ENCODE measurements at regions not wholly inside any gene's neighbourhood (a gene's known extent, or its start where the extent isn't known, plus 50 kb on each side); places are given as distances from the start of the nearest gene placed in this dataset.

DNA sequence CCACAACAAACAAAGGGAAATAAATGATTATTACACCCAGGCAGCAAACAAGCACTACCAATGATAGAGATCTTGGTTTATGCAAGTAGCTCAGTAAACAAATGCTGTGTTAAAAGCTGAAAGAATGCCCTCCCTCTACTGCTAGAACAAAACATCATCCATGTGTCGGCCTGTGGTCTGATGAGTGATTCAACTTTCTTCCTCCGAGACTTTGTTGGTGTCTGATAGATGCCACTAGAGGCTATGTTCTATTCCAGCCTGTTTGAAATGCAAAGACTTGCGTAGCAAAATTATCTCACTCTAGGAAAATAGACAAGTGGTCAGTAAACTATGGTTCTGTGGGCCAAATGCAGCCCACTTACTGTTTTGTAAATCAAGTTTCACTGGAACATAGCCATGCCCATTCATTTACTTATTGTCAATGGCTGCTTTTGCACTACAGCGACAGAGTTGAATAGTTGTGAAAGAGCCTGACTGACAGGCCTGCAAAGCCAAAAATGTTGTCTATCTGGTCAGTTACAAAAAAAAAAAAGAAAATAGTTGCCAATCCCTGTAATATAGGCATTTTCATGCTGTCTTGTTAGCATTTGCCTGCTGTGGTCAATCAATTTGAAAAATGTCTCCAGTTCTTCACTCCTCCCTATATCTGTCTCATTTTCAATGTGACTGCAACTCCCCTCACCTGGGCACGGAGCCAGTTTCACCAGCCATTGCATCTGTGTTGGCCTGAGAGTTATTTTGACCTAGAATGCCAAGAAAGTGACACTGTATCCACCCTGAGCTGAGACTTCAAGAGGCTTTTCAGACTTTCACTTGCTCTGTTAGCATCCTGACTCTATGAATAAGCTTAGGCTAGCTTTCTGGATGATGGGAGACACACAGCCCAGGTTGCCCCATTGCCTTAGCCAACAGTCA lies 544.6 kb upstream of the BTBD3 start:
- TF ChIP-seq IRF2 (CRISPR knock-in tag; IDR thresholded peaks at IDR 0.05; ENCODE audit: borderline replicate concordance, low read depth): no peak
- TF ChIP-seq FOXP1 (CRISPR knock-in tag; IDR thresholded peaks at IDR 0.05; ENCODE audit: borderline replicate concordance): no peak
- TF ChIP-seq ZNF317 (CRISPR knock-in tag; IDR thresholded peaks at IDR 0.05; ENCODE audit: borderline replicate concordance, low read depth): no peak
- TF ChIP-seq, protein P1, sequence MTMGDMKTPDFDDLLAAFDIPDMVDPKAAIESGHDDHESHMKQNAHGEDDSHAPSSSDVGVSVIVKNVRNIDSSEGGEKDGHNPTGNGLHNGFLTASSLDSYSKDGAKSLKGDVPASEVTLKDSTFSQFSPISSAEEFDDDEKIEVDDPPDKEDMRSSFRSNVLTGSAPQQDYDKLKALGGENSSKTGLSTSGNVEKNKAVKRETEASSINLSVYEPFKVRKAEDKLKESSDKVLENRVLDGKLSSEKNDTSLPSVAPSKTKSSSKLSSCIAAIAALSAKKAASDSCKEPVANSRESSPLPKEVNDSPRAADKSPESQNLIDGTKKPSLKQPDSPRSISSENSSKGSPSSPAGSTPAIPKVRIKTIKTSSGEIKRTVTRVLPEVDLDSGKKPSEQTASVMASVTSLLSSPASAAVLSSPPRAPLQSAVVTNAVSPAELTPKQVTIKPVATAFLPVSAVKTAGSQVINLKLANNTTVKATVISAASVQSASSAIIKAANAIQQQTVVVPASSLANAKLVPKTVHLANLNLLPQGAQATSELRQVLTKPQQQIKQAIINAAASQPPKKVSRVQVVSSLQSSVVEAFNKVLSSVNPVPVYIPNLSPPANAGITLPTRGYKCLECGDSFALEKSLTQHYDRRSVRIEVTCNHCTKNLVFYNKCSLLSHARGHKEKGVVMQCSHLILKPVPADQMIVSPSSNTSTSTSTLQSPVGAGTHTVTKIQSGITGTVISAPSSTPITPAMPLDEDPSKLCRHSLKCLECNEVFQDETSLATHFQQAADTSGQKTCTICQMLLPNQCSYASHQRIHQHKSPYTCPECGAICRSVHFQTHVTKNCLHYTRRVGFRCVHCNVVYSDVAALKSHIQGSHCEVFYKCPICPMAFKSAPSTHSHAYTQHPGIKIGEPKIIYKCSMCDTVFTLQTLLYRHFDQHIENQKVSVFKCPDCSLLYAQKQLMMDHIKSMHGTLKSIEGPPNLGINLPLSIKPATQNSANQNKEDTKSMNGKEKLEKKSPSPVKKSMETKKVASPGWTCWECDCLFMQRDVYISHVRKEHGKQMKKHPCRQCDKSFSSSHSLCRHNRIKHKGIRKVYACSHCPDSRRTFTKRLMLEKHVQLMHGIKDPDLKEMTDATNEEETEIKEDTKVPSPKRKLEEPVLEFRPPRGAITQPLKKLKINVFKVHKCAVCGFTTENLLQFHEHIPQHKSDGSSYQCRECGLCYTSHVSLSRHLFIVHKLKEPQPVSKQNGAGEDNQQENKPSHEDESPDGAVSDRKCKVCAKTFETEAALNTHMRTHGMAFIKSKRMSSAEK (CRISPR knock-in tag; IDR thresholded peaks at IDR 0.05; ENCODE audit: borderline replicate concordance): no peak
- TF ChIP-seq, protein P2, sequence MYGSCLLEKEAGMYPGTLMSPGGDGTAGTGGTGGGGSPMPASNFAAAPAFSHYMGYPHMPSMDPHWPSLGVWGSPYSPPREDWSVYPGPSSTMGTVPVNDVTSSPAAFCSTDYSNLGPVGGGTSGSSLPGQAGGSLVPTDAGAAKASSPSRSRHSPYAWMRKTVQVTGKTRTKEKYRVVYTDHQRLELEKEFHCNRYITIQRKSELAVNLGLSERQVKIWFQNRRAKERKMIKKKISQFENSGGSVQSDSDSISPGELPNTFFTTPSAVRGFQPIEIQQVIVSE (CRISPR knock-in tag; IDR thresholded peaks at IDR 0.05; ENCODE audit: borderline replicate concordance): no peak
- no peak for TF ChIP-seq ZNF671 (CRISPR knock-in tag; IDR thresholded peaks at IDR 0.05)
- no peak for TF ChIP-seq GRHL2 (CRISPR knock-in tag; IDR thresholded peaks at IDR 0.05; ENCODE audit: insufficient replicate concordance, severe bottlenecking)
- no peak for TF ChIP-seq ETV6 (CRISPR knock-in tag; IDR thresholded peaks at IDR 0.05)
- TF ChIP-seq, protein P3, sequence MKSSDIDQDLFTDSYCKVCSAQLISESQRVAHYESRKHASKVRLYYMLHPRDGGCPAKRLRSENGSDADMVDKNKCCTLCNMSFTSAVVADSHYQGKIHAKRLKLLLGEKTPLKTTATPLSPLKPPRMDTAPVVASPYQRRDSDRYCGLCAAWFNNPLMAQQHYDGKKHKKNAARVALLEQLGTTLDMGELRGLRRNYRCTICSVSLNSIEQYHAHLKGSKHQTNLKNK (CRISPR knock-in tag; IDR thresholded peaks at IDR 0.05): no peak
- TF ChIP-seq, protein P4, sequence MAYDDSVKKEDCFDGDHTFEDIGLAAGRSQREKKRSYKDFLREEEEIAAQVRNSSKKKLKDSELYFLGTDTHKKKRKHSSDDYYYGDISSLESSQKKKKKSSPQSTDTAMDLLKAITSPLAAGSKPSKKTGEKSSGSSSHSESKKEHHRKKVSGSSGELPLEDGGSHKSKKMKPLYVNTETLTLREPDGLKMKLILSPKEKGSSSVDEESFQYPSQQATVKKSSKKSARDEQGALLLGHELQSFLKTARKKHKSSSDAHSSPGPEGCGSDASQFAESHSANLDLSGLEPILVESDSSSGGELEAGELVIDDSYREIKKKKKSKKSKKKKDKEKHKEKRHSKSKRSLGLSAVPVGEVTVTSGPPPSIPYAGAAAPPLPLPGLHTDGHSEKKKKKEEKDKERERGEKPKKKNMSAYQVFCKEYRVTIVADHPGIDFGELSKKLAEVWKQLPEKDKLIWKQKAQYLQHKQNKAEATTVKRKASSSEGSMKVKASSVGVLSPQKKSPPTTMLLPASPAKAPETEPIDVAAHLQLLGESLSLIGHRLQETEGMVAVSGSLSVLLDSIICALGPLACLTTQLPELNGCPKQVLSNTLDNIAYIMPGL (CRISPR knock-in tag; IDR thresholded peaks at IDR 0.05): no peak
- Mint-ChIP-seq H3K27ac (peak overlapping the region; percentile 10; the same call in 1 of the 2 replicates), H3K4me3 (no peak overlapping the region), H3K27me3 (ENCODE audit: low read depth) (no peaks in the 10 kb centered on the region), H3K4me1 (peaks cover 18% of the 10 kb centered on the region), H3K9me3 (peaks cover 9% of the 10 kb centered on the region), H3K36me3 (no peaks in the 10 kb centered on the region)
- ATAC-seq: no peak
- ChIA-PET POLR2A (no interaction called here), CTCF (no interaction called here)
- DNase-seq (ENCODE audit: low spot score): no peak

DNA sequence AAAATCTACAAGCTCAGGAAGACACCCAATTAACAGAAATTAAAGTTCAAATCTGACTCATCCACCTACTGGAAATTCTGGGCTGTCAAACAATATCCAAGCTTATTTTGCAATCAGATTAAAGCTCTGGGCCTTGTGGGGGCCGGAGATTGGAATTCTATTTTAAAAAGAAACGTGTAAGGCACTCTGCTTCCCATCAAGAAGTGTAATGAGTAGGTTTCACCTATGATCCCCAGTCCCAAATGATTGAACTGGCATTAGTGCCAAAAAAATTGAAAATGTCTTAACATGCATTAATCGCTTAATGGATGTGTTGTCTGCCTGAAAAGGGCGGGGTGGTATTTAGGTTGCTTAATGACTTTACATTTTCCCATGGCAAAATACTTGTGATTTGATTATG lies 542.4 kb upstream of the BTBD3 start:
- Mint-ChIP-seq H3K4me3 (no peak overlapping the region), H3K27me3 (ENCODE audit: low read depth) (no peaks in the 10 kb centered on the region), H3K36me3 (no peaks in the 10 kb centered on the region), H3K9me3 (peaks cover 9% of the 10 kb centered on the region), H3K27ac (no peak overlapping the region), H3K4me1 (peaks cover 38% of the 10 kb centered on the region)
- ChIA-PET POLR2A (no interaction called here), CTCF (no interaction called here)
- ATAC-seq (no peak), DNase-seq (ENCODE audit: low spot score) (no peak)
- TF ChIP-seq, protein P2 (CRISPR knock-in tag; IDR thresholded peaks at IDR 0.05; ENCODE audit: borderline replicate concordance): no peak
- TF ChIP-seq SP1 (CRISPR knock-in tag; conservative IDR thresholded peaks at IDR 0.05): no peak

DNA sequence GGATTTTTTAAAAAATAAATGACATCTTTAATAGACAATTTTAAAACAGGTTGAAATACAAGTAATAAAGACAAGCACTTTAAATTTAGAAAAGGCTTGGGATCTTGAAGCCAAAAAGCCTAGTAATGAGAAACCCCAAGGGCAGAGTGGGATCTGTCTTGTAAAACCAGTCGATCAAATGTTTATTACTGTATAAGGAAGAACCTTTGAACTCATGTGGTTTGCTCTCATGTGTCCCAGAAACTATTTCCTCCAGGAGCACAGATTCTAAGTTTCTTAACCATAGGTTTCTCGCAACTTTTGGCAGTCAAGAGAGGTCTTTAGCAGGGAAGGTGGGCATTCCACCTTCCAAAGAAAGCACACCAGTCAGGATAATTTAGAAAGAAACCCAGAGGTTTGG lies 541.7 kb upstream of the BTBD3 start:
- no peak for ATAC-seq
- CTCF ChIA-PET: no interaction called here
- POLR2A ChIA-PET: no interaction called here
- Mint-ChIP-seq H3K27ac (no peak overlapping the region), H3K4me3 (no peak overlapping the region), H3K9me3 (peaks cover 14% of the 10 kb centered on the region), H3K4me1 (peaks cover 45% of the 10 kb centered on the region), H3K27me3 (ENCODE audit: low read depth) (no peaks in the 10 kb centered on the region), H3K36me3 (peaks cover 6% of the 10 kb centered on the region)
- no peak for DNase-seq (ENCODE audit: low spot score)
- no peak for TF ChIP-seq TEAD1 (CRISPR knock-in tag; IDR thresholded peaks at IDR 0.05)
- no peak for TF ChIP-seq GRHL2 (CRISPR knock-in tag; IDR thresholded peaks at IDR 0.05; ENCODE audit: insufficient replicate concordance, severe bottlenecking)
- TF ChIP-seq, protein P1 (CRISPR knock-in tag; IDR thresholded peaks at IDR 0.05; ENCODE audit: borderline replicate concordance): no peak
- TF ChIP-seq, protein P5, sequence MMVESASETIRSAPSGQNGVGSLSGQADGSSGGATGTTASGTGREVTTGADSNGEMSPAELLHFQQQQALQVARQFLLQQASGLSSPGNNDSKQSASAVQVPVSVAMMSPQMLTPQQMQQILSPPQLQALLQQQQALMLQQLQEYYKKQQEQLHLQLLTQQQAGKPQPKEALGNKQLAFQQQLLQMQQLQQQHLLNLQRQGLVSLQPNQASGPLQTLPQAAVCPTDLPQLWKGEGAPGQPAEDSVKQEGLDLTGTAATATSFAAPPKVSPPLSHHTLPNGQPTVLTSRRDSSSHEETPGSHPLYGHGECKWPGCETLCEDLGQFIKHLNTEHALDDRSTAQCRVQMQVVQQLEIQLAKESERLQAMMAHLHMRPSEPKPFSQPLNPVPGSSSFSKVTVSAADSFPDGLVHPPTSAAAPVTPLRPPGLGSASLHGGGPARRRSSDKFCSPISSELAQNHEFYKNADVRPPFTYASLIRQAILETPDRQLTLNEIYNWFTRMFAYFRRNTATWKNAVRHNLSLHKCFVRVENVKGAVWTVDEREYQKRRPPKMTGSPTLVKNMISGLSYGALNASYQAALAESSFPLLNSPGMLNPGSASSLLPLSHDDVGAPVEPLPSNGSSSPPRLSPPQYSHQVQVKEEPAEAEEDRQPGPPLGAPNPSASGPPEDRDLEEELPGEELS (CRISPR knock-in tag; IDR thresholded peaks at IDR 0.05): no peak
- no peak for TF ChIP-seq ZNF396 (CRISPR knock-in tag; IDR thresholded peaks at IDR 0.05; ENCODE audit: borderline replicate concordance)
